ENCODE measurements at regions not wholly inside any gene's neighbourhood (a gene's known extent, or its start where the extent isn't known, plus 50 kb on each side); places are given as distances from the start of the nearest gene placed in this dataset.

DNA sequence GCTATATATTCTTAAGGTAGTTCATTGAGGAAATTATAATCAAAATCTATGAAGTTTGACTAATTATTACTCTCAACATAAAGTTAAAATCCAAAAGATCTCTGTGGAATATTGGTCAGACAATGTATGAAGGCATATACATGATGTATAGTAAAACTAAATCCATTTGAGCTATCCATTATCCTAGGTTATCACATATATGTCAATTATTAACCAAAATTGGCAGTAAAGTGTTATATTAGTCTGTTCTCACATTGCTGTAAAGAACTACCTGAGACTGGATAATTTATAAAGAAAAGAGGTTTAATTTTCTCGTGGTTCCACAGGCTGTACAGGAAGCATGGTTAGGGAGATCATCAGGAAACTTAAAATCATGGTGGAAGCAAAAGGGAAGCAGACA lies 511.7 kb upstream of the SGCD start:
- Histone ChIP-seq H2BK20ac (ENCODE audit: low read depth, low read length) (no peak overlapping the region), H4K20me1 (ENCODE audit: insufficient read depth, low read length) (no peaks in the 10 kb centered on the region), H3K23ac (ENCODE audit: low read depth, low read length) (no peak overlapping the region), H3K79me1 (ENCODE audit: low read depth in 1 of 2, low read length in 2 of 2) (no peaks in the 10 kb centered on the region), H2BK15ac (ENCODE audit: low read depth, low read length) (no peak overlapping the region), H3K36me3 (ENCODE audit: control insufficient read depth, insufficient read depth, low read length) (no peaks in the 10 kb centered on the region), H3K56ac (ENCODE audit: extremely low read depth, insufficient read depth, low read length) (no peak overlapping the region), H4K5ac (ENCODE audit: low read depth, low read length) (no peak overlapping the region), H2BK120ac (ENCODE audit: low read depth, low read length) (no peak overlapping the region), H3K27ac (ENCODE audit: insufficient read depth, low read length) (no peak overlapping the region), H3K18ac (ENCODE audit: low read depth, low read length) (no peak overlapping the region), H3K4me1 (ENCODE audit: control insufficient read depth, insufficient read depth, low read length) (no peaks in the 10 kb centered on the region), H3K9ac (ENCODE audit: low read depth, low read length) (no peak overlapping the region), H2AK5ac (ENCODE audit: low read depth, low read length) (no peak overlapping the region), H3K4me3 (ENCODE audit: insufficient read depth, low read depth, low read length) (no peak overlapping the region), H4K91ac (ENCODE audit: insufficient read depth, low read depth, low read length) (no peak overlapping the region), H3K4me2 (ENCODE audit: low read depth, low read length) (no peak overlapping the region), H2BK5ac (ENCODE audit: low read depth, low read length, poor library complexity, severe bottlenecking) (no peak overlapping the region), H3K9me1 (ENCODE audit: insufficient read depth, low read length) (no peaks in the 10 kb centered on the region), H2AFZ (replicated peaks; ENCODE audit: low read length, poor library complexity) (no peak overlapping the region), H2AK9ac (replicated peaks; ENCODE audit: low read depth, low read length, poor library complexity) (no peak overlapping the region), H3K9me3 (ENCODE audit: control insufficient read depth, insufficient read depth, low read length) (no peaks in the 10 kb centered on the region), H3K27me3 (ENCODE audit: control insufficient read depth, insufficient read depth, low read length) (no peaks in the 10 kb centered on the region), H3K4ac (ENCODE audit: low read depth, low read length) (no peak overlapping the region), H3K14ac (replicated peaks; ENCODE audit: low read depth, low read length) (no peak overlapping the region), H4K8ac (ENCODE audit: low read depth in 2 of 2, low read length in 2 of 2) (no peak overlapping the region)
- TF ChIP-seq, protein P1, sequence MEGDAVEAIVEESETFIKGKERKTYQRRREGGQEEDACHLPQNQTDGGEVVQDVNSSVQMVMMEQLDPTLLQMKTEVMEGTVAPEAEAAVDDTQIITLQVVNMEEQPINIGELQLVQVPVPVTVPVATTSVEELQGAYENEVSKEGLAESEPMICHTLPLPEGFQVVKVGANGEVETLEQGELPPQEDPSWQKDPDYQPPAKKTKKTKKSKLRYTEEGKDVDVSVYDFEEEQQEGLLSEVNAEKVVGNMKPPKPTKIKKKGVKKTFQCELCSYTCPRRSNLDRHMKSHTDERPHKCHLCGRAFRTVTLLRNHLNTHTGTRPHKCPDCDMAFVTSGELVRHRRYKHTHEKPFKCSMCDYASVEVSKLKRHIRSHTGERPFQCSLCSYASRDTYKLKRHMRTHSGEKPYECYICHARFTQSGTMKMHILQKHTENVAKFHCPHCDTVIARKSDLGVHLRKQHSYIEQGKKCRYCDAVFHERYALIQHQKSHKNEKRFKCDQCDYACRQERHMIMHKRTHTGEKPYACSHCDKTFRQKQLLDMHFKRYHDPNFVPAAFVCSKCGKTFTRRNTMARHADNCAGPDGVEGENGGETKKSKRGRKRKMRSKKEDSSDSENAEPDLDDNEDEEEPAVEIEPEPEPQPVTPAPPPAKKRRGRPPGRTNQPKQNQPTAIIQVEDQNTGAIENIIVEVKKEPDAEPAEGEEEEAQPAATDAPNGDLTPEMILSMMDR (conservative IDR thresholded peaks at IDR 0.05; ENCODE audit: low read depth, low read length): no peak
- TF ChIP-seq MAZ (IDR thresholded peaks at IDR 0.05; ENCODE audit: borderline replicate concordance, low read depth, low read length): no peak
- TF ChIP-seq BHLHE40 (IDR thresholded peaks at IDR 0.05; ENCODE audit: low read depth, low read length): no peak
- no peak for TF ChIP-seq POLR2A (IDR thresholded peaks at IDR 0.05; ENCODE audit: low read depth, low read length)
- no peak for TF ChIP-seq CHD1 (IDR thresholded peaks at IDR 0.05; ENCODE audit: low read depth, low read length)
- no peak for TF ChIP-seq CEBPB (IDR thresholded peaks at IDR 0.05; ENCODE audit: low read depth, low read length)
- TF ChIP-seq RAD21 (IDR thresholded peaks at IDR 0.05; ENCODE audit: low read length): no peak
- no peak for TF ChIP-seq FOS (IDR thresholded peaks at IDR 0.05; ENCODE audit: low read depth, low read length)
- TF ChIP-seq, protein P2, sequence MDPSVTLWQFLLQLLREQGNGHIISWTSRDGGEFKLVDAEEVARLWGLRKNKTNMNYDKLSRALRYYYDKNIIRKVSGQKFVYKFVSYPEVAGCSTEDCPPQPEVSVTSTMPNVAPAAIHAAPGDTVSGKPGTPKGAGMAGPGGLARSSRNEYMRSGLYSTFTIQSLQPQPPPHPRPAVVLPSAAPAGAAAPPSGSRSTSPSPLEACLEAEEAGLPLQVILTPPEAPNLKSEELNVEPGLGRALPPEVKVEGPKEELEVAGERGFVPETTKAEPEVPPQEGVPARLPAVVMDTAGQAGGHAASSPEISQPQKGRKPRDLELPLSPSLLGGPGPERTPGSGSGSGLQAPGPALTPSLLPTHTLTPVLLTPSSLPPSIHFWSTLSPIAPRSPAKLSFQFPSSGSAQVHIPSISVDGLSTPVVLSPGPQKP (IDR thresholded peaks at IDR 0.05; ENCODE audit: borderline replicate concordance, low read depth, low read length): no peak
- no peak for TF ChIP-seq SMC3 (IDR thresholded peaks at IDR 0.05; ENCODE audit: low read depth, low read length)
- TF ChIP-seq MXI1 (IDR thresholded peaks at IDR 0.05; ENCODE audit: borderline replicate concordance, low read depth, low read length): no peak
- TF ChIP-seq RFX5 (IDR thresholded peaks at IDR 0.05; ENCODE audit: low read depth, low read length): no peak
- TF ChIP-seq, protein P3, sequence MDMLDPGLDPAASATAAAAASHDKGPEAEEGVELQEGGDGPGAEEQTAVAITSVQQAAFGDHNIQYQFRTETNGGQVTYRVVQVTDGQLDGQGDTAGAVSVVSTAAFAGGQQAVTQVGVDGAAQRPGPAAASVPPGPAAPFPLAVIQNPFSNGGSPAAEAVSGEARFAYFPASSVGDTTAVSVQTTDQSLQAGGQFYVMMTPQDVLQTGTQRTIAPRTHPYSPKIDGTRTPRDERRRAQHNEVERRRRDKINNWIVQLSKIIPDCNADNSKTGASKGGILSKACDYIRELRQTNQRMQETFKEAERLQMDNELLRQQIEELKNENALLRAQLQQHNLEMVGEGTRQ (IDR thresholded peaks at IDR 0.05; ENCODE audit: low read depth, low read length): no peak
- no peak for TF ChIP-seq NFE2L2 (IDR thresholded peaks at IDR 0.05; ENCODE audit: low read depth, low read length)
- no peak for TF ChIP-seq MAFK (IDR thresholded peaks at IDR 0.05; ENCODE audit: low read depth, low read length)
- in situ Hi-C loops (cut with MboI; ENCODE audit: low sequenced_read_pairs) (no loop called here), dilution Hi-C loops (cut with HindIII; ENCODE audit: low sequenced_read_pairs, unreplicated experiment) (no loop called here), intact Hi-C loops (cut with micrococcal nuclease) (no loop called here)
- CTCF ChIA-PET: no interaction called here
- no CpG with 5 or more reads among the region's 1 CpG for WGBS, 2 experiments (ENCODE audit: extremely low coverage in 2 of 2, insufficient read length in 1 of 2)
- BruUV-seq (replicated peaks): no TSS peak
- POLR2A ChIA-PET (ENCODE audit: unreplicated experiment): no interaction called here
- no peak for DNase-seq
- no peak for ATAC-seq (ENCODE audit: low read depth)
